ENCODE measurements at regions not wholly inside any gene's neighbourhood (a gene's known extent, or its start where the extent isn't known, plus 50 kb on each side); places are given as distances from the start of the nearest gene placed in this dataset.
A peak's percentile ranks its signal among the peaks of the same experiment; 100 is the strongest.
"Not testable (repeated sequence)": the region's sequence is repeated elsewhere in the genome, so short reads cannot be mapped to it uniquely, and the experiment has no call there.

GRCh38 chr14:28952161-28952560 is 185.6 kb downstream of the FOXG1 start:
- DNase-seq: no peak

GRCh38 chr14:28952666-28953065 is 186.1 kb downstream of the FOXG1 start:
- DNase-seq: peak; percentile 73

- no peak for DNase-seq
Observed at GRCh38 chr14:28953973-28954372, 187.4 kb downstream of the FOXG1 start.

GRCh38 chr14:28966416-28967233 is 200.0 kb downstream of the FOXG1 start:
- no peak for DNase-seq

GRCh38 chr14:28975084-28975483 is 208.5 kb downstream of the FOXG1 start:
- no peak for DNase-seq

- no peak for DNase-seq
Observed at GRCh38 chr14:28982228-28982627, 215.6 kb downstream of the FOXG1 start.

- no peak for DNase-seq
Observed at GRCh38 chr14:28983279-28983678, 216.7 kb downstream of the FOXG1 start.

GRCh38 chr14:28987516-28987915 is 220.9 kb downstream of the FOXG1 start:
- no peak for DNase-seq

GRCh38 chr14:28997196-28997595 is 230.6 kb downstream of the FOXG1 start:
- not testable (repeated sequence) for DNase-seq

GRCh38 chr14:28999656-29000055 is 233.1 kb downstream of the FOXG1 start:
- no peak for DNase-seq

- no peak for DNase-seq
Observed at GRCh38 chr14:29005647-29006046, 239.1 kb downstream of the FOXG1 start.

- no peak for DNase-seq
Observed at GRCh38 chr14:29007990-29008389, 241.4 kb downstream of the FOXG1 start.

GRCh38 chr14:29016050-29016900 is 249.7 kb downstream of the FOXG1 start:
- no peak for DNase-seq

- not testable (repeated sequence) for DNase-seq
Observed at GRCh38 chr14:29023505-29023904, 256.9 kb downstream of the FOXG1 start.

GRCh38 chr14:29027441-29027840 is 260.9 kb downstream of the FOXG1 start:
- DNase-seq: not testable (repeated sequence)

GRCh38 chr14:29027941-29028705 is 261.5 kb downstream of the FOXG1 start:
- DNase-seq: not testable (repeated sequence)

GRCh38 chr14:29028973-29029582 is 262.5 kb downstream of the FOXG1 start:
- DNase-seq: no peak

- no peak for DNase-seq
Observed at GRCh38 chr14:29030121-29030520, 263.5 kb downstream of the FOXG1 start.

- DNase-seq: no peak
Observed at GRCh38 chr14:29030970-29031369, 264.4 kb downstream of the FOXG1 start.

- no peak for DNase-seq
Observed at GRCh38 chr14:29035134-29035533, 268.5 kb downstream of the FOXG1 start.

- DNase-seq: no peak
Observed at GRCh38 chr14:29037411-29037810, 270.8 kb downstream of the FOXG1 start.

- DNase-seq: no peak
Observed at GRCh38 chr14:29039171-29039570, 272.6 kb downstream of the FOXG1 start.

GRCh38 chr14:29042551-29042950 is 276.0 kb downstream of the FOXG1 start:
- no peak for DNase-seq
